ENCODE measurements at regions not wholly inside any gene's neighbourhood (a gene's known extent, or its start where the extent isn't known, plus 50 kb on each side); places are given as distances from the start of the nearest gene placed in this dataset.

DNA sequence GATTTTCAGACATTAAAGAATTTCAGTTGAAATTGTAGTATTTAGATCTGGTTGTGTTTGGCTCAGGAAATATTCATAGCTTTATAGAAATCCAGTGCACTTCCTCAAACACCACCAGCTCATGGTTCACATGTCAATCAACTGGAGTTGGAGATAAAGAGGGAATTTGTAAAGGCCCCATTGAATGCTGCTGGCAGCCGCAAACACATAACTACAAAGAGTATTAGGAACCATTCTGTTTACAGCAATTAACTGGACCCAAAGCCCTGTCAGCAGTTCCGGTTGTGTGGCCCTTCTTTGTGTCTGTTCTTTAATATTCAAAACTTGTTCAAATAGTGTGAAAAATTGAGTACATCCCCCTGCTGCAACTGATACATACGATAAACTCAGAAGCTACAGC, 107.4 kb upstream of the LRRTM4 start:
- Histone ChIP-seq H3K27me3 (ENCODE audit: control insufficient read depth in 3 of 3, insufficient read depth in 3 of 3, low read depth in 1 of 3, low read length in 3 of 3) (no peaks in the 10 kb centered on the region), H3K4me1 (ENCODE audit: control insufficient read depth in 2 of 2, insufficient read depth in 1 of 2, low read depth in 1 of 2, low read length in 2 of 2) (peaks cover 3 to 13% of the 10 kb centered on the region in 2 donors), H3K27ac (replicated peaks; ENCODE audit: low read length) (no peak overlapping the region), H3K9me3 (replicated peaks in 1 of 2; ENCODE audit: control insufficient read depth in 2 of 2, insufficient read depth in 1 of 2, low read depth in 1 of 2, low read length in 2 of 2) (peaks cover 4 to 5% of the 10 kb centered on the region in 2 donors), H3K4me2 (ENCODE audit: insufficient read depth, low read length, poor library complexity, severe bottlenecking) (peak overlapping the region; percentile 14), H2BK15ac (ENCODE audit: low read length) (no peak overlapping the region), H3K36me3 (replicated peaks in 1 of 2; ENCODE audit: control insufficient read depth in 2 of 2, insufficient read depth in 2 of 2, low read length in 2 of 2) (no peaks in the 10 kb centered on the region), H2AK5ac (ENCODE audit: low read depth, low read length) (no peak overlapping the region), H3K9ac (ENCODE audit: low read depth, low read length, poor library complexity) (no peak overlapping the region), H2AFZ (ENCODE audit: low read length) (peak overlapping the region; percentile 83), H4K91ac (ENCODE audit: low read depth, low read length, poor library complexity) (no peak overlapping the region), H4K8ac (ENCODE audit: low read depth, low read length) (no peak overlapping the region), H2BK12ac (ENCODE audit: low read length) (no peak overlapping the region), H3K4me3 (ENCODE audit: low read length in 2 of 2) (peak overlapping the region in 1 of 2 donors; percentile 23), H2BK120ac (ENCODE audit: low read depth, low read length) (no peak overlapping the region), H3K14ac (ENCODE audit: low read length) (no peak overlapping the region), H2BK5ac (ENCODE audit: low read length) (no peak overlapping the region), H3K23ac (ENCODE audit: low read depth, low read length, poor library complexity) (no peak overlapping the region), H3K79me1 (ENCODE audit: low read depth, low read length) (no peaks in the 10 kb centered on the region), H3K4ac (ENCODE audit: low read length) (no peak overlapping the region), H3K18ac (ENCODE audit: low read length) (no peak overlapping the region)
- peak; percentile 33 for DNase-seq (ENCODE audit: low spot score)
- no CpG with 5 or more reads among the region's 3 CpGs for WGBS, 2 donors (ENCODE audit: extremely low coverage in 2 of 2, insufficient read length in 2 of 2, insufficient replicate concordance in 1 of 2)

DNA sequence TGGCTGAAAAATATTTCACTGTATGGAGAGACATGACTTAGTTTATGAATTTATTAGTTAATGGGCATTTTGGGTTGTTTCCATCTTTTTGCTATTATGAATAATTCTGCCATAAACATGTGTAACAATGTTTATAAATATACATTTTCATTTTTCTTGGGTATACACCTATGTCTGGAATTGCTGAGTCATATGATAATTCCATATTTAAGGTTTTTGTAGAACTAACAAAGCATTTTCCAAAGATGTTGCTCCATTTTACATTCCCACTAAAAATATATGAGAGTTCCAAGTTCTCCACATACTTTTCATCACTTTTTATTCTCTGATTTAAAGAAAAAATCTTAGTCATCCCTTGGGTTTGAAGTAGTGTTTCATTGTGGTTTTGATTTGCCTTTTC, 108.8 kb upstream of the LRRTM4 start:
- Histone ChIP-seq H3K27me3 (ENCODE audit: control insufficient read depth in 3 of 3, insufficient read depth in 3 of 3, low read depth in 1 of 3, low read length in 3 of 3) (no peaks in the 10 kb centered on the region), H4K8ac (ENCODE audit: low read depth, low read length) (no peak overlapping the region), H2BK12ac (ENCODE audit: low read length) (no peak overlapping the region), H3K23ac (ENCODE audit: low read depth, low read length, poor library complexity) (no peak overlapping the region), H3K9ac (ENCODE audit: low read depth, low read length, poor library complexity) (no peak overlapping the region), H3K36me3 (replicated peaks in 1 of 2; ENCODE audit: control insufficient read depth in 2 of 2, insufficient read depth in 2 of 2, low read length in 2 of 2) (no peaks in the 10 kb centered on the region), H3K79me1 (ENCODE audit: low read depth, low read length) (no peaks in the 10 kb centered on the region), H2BK120ac (ENCODE audit: low read depth, low read length) (no peak overlapping the region), H3K4ac (ENCODE audit: low read length) (no peak overlapping the region), H3K4me2 (ENCODE audit: insufficient read depth, low read length, poor library complexity, severe bottlenecking) (no peak overlapping the region), H3K4me3 (ENCODE audit: low read length in 2 of 2) (no peak overlapping the region), H2BK15ac (ENCODE audit: low read length) (no peak overlapping the region), H3K14ac (ENCODE audit: low read length) (no peak overlapping the region), H3K4me1 (ENCODE audit: control insufficient read depth in 2 of 2, insufficient read depth in 1 of 2, low read depth in 1 of 2, low read length in 2 of 2) (peaks cover 3 to 13% of the 10 kb centered on the region in 2 donors), H2AK5ac (ENCODE audit: low read depth, low read length) (no peak overlapping the region), H3K18ac (ENCODE audit: low read length) (no peak overlapping the region), H4K91ac (ENCODE audit: low read depth, low read length, poor library complexity) (no peak overlapping the region), H3K9me3 (replicated peaks in 1 of 2; ENCODE audit: control insufficient read depth in 2 of 2, insufficient read depth in 1 of 2, low read depth in 1 of 2, low read length in 2 of 2) (peaks cover 4 to 5% of the 10 kb centered on the region in 2 donors), H2AFZ (ENCODE audit: low read length) (no peak overlapping the region), H2BK5ac (ENCODE audit: low read length) (no peak overlapping the region), H3K27ac (replicated peaks; ENCODE audit: low read length) (no peak overlapping the region)
- DNase-seq (ENCODE audit: low spot score), result no peak

DNA sequence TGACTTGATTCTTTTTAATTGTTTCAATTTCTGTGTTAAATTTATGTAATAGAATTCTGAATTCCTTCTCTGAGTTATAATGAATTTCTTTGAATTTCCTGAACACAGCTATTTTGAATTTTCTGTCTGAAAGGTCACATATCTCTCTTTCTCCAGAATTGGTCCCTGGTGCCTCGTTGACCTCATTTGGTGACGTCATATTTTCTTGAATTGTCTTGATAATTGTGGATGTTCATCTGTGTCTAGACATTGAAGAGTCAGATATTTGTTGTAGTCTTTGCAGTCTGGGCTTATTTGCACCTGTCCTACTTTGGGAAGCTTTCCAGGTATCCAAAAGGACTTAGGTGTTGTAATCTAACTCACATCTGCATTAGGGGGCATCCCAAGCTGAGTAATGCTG, 111.4 kb upstream of the LRRTM4 start:
- no CpG with 5 or more reads among the region's 2 CpGs for WGBS, 2 donors (ENCODE audit: extremely low coverage in 2 of 2, insufficient read length in 2 of 2, insufficient replicate concordance in 1 of 2)
- DNase-seq (ENCODE audit: low spot score), result no peak
- H3K79me1 ChIP-seq (ENCODE audit: low read depth, low read length), result no peaks in the 10 kb centered on the region

DNA sequence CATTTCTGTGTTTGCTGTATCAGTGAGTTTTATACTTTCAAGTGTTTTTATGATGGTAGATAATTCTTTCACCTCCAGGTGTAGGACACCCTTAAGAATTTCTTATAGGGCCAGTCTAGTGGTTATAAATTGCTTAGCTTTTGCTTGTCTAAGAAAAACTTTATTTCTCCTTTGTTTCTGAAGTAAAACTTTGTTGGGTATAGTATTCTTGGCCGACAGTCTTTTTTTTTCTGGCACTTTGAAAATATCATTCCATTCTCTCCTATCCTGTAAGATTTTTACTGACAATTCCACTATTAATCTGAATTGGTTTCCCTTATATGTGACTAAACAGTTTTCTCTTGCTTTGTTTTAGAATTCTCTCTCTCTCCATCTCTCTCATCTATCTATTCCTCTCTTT, 118.7 kb upstream of the LRRTM4 start:
- H3K9me3 ChIP-seq (replicated peaks in 1 of 2; ENCODE audit: control insufficient read depth in 2 of 2, insufficient read depth in 1 of 2, low read depth in 1 of 2, low read length in 2 of 2), result peaks cover 0 to 1% of the 10 kb centered on the region in 2 donors
- H4K8ac ChIP-seq (ENCODE audit: low read depth, low read length), result no peak overlapping the region
- H3K23ac ChIP-seq (ENCODE audit: low read depth, low read length, poor library complexity), result no peak overlapping the region
- H3K9ac ChIP-seq (ENCODE audit: low read depth, low read length, poor library complexity), result no peak overlapping the region
- no peak overlapping the region for H2BK12ac ChIP-seq (ENCODE audit: low read length)
- H2BK120ac ChIP-seq (ENCODE audit: low read depth, low read length), result no peak overlapping the region
- no peak overlapping the region for H3K4me3 ChIP-seq (ENCODE audit: low read length in 2 of 2)
- H3K4me2 ChIP-seq (ENCODE audit: insufficient read depth, low read length, poor library complexity, severe bottlenecking), result no peak overlapping the region
- no peak overlapping the region for H2AK5ac ChIP-seq (ENCODE audit: low read depth, low read length)
- no CpG with 5 or more reads among the region's 1 CpG for WGBS, 2 donors (ENCODE audit: extremely low coverage in 2 of 2, insufficient read length in 2 of 2, insufficient replicate concordance in 1 of 2)
- DNase-seq (ENCODE audit: low spot score), result no peak
- no peaks in the 10 kb centered on the region for H3K36me3 ChIP-seq (replicated peaks in 1 of 2; ENCODE audit: control insufficient read depth in 2 of 2, insufficient read depth in 2 of 2, low read length in 2 of 2)
- H3K18ac ChIP-seq (ENCODE audit: low read length), result no peak overlapping the region
- no peak overlapping the region for H2BK5ac ChIP-seq (ENCODE audit: low read length)
- no peaks in the 10 kb centered on the region for H3K4me1 ChIP-seq (ENCODE audit: control insufficient read depth in 2 of 2, insufficient read depth in 1 of 2, low read depth in 1 of 2, low read length in 2 of 2)
- no peak overlapping the region for H3K27ac ChIP-seq (replicated peaks; ENCODE audit: low read length)
- H3K27me3 ChIP-seq (ENCODE audit: control insufficient read depth in 3 of 3, insufficient read depth in 3 of 3, low read depth in 1 of 3, low read length in 3 of 3), result no peaks in the 10 kb centered on the region
- no peak overlapping the region for H3K14ac ChIP-seq (ENCODE audit: low read length)
- H3K79me1 ChIP-seq (ENCODE audit: low read depth, low read length), result no peaks in the 10 kb centered on the region
- H2BK15ac ChIP-seq (ENCODE audit: low read length), result no peak overlapping the region
- H2AFZ ChIP-seq (ENCODE audit: low read length), result no peak overlapping the region
- no peak overlapping the region for H3K4ac ChIP-seq (ENCODE audit: low read length)
- H4K91ac ChIP-seq (ENCODE audit: low read depth, low read length, poor library complexity), result no peak overlapping the region

More for the DNA sequence above, 111.4 kb upstream of the LRRTM4 start:
- H3K14ac ChIP-seq (ENCODE audit: low read length), result no peak overlapping the region
- no peak overlapping the region for H2BK15ac ChIP-seq (ENCODE audit: low read length)
- H3K23ac ChIP-seq (ENCODE audit: low read depth, low read length, poor library complexity), result no peak overlapping the region
- H3K9ac ChIP-seq (ENCODE audit: low read depth, low read length, poor library complexity), result no peak overlapping the region
- H3K27me3 ChIP-seq (ENCODE audit: control insufficient read depth in 3 of 3, insufficient read depth in 3 of 3, low read depth in 1 of 3, low read length in 3 of 3), result no peaks in the 10 kb centered on the region
- no peak overlapping the region for H2BK5ac ChIP-seq (ENCODE audit: low read length)
- H3K4me2 ChIP-seq (ENCODE audit: insufficient read depth, low read length, poor library complexity, severe bottlenecking), result no peak overlapping the region
- H3K36me3 ChIP-seq (replicated peaks in 1 of 2; ENCODE audit: control insufficient read depth in 2 of 2, insufficient read depth in 2 of 2, low read length in 2 of 2), result no peaks in the 10 kb centered on the region
- H2AK5ac ChIP-seq (ENCODE audit: low read depth, low read length), result no peak overlapping the region
- no peak overlapping the region for H3K4me3 ChIP-seq (ENCODE audit: low read length in 2 of 2)
- no peak overlapping the region for H3K4ac ChIP-seq (ENCODE audit: low read length)
- no peak overlapping the region for H4K91ac ChIP-seq (ENCODE audit: low read depth, low read length, poor library complexity)
- H3K27ac ChIP-seq (replicated peaks; ENCODE audit: low read length), result no peak overlapping the region
- H3K9me3 ChIP-seq (replicated peaks in 1 of 2; ENCODE audit: control insufficient read depth in 2 of 2, insufficient read depth in 1 of 2, low read depth in 1 of 2, low read length in 2 of 2), result peaks cover 4 to 5% of the 10 kb centered on the region in 2 donors
- no peak overlapping the region for H2BK120ac ChIP-seq (ENCODE audit: low read depth, low read length)
- H4K8ac ChIP-seq (ENCODE audit: low read depth, low read length), result no peak overlapping the region
- no peak overlapping the region for H2AFZ ChIP-seq (ENCODE audit: low read length)
- no peak overlapping the region for H3K18ac ChIP-seq (ENCODE audit: low read length)
- peaks cover 3 to 13% of the 10 kb centered on the region in 2 donors for H3K4me1 ChIP-seq (ENCODE audit: control insufficient read depth in 2 of 2, insufficient read depth in 1 of 2, low read depth in 1 of 2, low read length in 2 of 2)
- H2BK12ac ChIP-seq (ENCODE audit: low read length), result no peak overlapping the region
